T-helper 2 cell treated with Interferon-gamma antibody and Interleukin-4, amounts not matched to agents 5 μg/mL and 100 μg/mL, for 36 hours (primary cell): ENCODE measurements at regions not wholly inside any gene's neighbourhood (a gene's known extent, or its start where the extent isn't known, plus 50 kb on each side); places are given as distances from the start of the nearest gene placed in this dataset.
"Not testable (repeated sequence)": the region's sequence is repeated elsewhere in the genome, so short reads cannot be mapped to it uniquely, and the experiment has no call there.

Experiments
- DNase-seq: peaks from one replicate; pipeline ENCODE4 v3.0.0; 2021; ENCODE audit warnings: low spot score
- H3K27ac Mint-ChIP-seq: one replicate; pipeline ENCODE4 v1.8.0; 2021; ENCODE audit warnings: mild to moderate bottlenecking, mixed read lengths
- H3K27me3 Mint-ChIP-seq: one replicate; pipeline ENCODE4 v1.8.0; 2021; ENCODE audit warnings: low read depth, mixed read lengths
- H3K36me3 Mint-ChIP-seq: one replicate; pipeline ENCODE4 v1.8.0; 2021; ENCODE audit warnings: low read depth, mixed read lengths
- H3K4me1 Mint-ChIP-seq: one replicate; pipeline ENCODE4 v1.8.0; 2021; ENCODE audit warnings: low read depth, mixed read lengths
- H3K4me3 Mint-ChIP-seq: one replicate; pipeline ENCODE4 v1.8.0; 2022; ENCODE audit warnings: mild to moderate bottlenecking, moderate library complexity, mixed read lengths
- H3K9me3 Mint-ChIP-seq: one replicate; pipeline ENCODE4 v1.8.0; 2021; ENCODE audit warnings: mixed read lengths

DNA sequence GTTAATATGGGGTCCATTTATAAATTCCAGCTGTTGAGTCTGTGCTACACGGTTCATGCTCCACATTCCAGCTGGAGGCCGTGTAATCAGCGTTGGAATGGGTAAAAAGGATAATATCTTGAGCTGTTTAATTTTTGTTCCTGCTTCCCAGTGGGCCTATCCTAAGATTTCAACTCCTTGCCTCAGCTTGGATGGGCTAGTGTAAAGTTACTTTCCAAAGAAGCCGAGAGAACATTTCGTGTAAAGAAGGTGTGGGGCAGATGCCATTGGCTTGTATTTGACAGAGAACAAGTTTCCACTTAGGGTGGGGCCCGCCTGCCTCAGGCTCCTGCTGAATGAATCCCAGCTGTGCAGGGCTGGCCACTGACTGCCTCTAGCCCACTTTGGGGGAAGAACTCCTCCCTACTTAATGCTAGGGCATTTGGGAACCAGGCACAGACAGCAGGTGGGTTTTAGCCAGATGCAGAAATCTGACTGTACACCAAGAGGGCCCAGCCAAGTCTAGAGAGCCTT is 125.9 kb upstream of the LYZL2 start:
- Mint-ChIP-seq H3K27ac (no peak overlapping the region), H3K4me1 (peaks cover 22% of the 10 kb centered on the region), H3K4me3 (no peak overlapping the region), H3K36me3 (no peaks in the 10 kb centered on the region), H3K27me3 (no peaks in the 10 kb centered on the region), H3K9me3 (peaks cover 1% of the 10 kb centered on the region)
- DNase-seq: no peak

DNA sequence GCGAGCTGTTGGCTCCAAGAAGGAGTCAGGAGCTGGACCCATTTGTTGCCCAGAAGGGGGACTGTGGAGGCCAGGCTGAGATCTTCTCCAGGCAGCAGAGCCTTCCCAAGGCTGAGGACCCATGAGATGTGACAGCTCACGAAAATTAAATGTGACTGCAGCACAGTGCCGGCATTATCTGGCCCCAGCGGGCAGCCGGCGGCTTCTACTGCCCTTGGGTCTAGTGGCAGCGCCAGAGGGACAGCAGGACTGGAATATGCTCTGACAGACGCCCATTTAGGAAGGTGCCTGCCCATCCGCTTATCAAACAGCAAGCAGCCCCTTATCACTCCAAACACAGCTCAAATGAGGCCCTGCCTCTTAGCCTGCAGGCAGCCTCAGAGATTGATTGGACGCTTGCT is 122.9 kb upstream of the LYZL2 start:
- no peak for DNase-seq
- Mint-ChIP-seq H3K36me3 (no peaks in the 10 kb centered on the region), H3K4me1 (peaks cover 41% of the 10 kb centered on the region), H3K4me3 (no peak overlapping the region), H3K9me3 (no peaks in the 10 kb centered on the region), H3K27me3 (no peaks in the 10 kb centered on the region), H3K27ac (no peak overlapping the region)

DNA sequence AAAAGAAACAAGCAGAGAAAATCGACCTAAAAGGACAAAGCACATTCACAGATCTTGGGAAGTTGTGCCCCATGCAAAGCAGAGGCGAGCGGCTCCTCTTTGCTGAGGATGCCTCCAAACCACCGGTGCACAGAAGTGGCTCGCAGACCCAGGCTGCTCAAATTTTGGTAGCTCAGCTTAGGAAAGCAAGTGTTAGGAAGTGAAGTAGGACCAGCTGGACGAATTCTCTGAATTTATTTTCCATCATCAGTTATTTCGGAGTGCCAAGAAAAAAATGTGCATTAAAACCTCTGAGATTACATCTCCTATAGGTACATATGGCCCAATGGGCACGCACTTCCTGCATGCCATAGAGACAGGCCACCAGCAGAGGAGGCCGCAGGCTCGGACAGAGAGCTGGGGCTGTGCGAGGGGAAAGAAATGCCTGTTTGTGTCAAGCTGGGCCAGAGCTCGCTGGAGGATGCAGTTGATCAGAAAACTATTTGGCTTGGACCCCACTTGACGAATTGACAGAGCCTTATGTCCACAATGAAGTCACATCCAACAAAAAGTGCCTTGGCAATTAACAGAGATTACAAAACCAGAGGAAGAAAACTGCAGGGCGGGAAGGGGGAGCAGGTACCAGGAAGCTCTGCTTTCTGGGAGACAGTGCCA is 122.3 kb upstream of the LYZL2 start:
- Mint-ChIP-seq H3K36me3 (no peaks in the 10 kb centered on the region), H3K27ac (peak overlapping the region; percentile 11), H3K27me3 (no peaks in the 10 kb centered on the region), H3K4me3 (peak overlapping the region; percentile 10), H3K4me1 (peaks cover 46% of the 10 kb centered on the region), H3K9me3 (no peaks in the 10 kb centered on the region)
- DNase-seq: no peak

DNA sequence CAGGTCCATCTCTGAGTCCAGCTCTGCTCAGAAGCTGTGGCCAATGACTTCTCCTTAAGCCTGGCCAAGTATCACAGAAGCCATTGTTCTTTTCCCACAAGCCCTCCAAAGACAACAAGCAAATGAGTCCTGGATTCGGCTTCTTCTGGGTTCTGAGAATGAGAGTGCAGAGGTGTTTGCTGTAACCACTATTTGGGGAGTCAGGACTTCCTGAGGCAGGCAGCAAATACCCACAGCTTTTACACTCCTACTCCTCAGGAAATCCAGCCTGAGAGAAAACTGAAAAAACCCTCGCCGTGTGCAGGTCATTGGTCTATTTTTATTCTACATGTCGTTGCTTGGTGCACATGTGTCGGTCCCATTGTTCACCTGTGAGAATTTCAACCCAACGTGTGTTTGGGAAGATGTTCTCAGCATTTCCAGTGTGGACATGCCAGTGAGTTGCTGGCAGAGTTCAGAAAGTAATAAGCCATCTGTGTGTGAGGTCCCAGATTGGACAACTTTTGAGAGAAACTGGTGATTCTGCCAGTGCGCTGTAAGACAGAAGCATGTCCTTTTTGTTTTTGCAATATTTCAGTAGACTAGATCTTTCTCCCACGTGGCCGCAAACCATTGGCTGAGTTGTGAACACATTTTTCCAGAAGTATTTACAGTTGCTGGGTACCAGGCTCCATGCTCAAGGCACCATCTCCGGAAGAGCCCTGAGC is 121.6 kb upstream of the LYZL2 start:
- H3K4me1 Mint-ChIP-seq: peaks cover 46% of the 10 kb centered on the region
- peak overlapping the region; percentile 23 for H3K4me3 Mint-ChIP-seq
- no peaks in the 10 kb centered on the region for H3K36me3 Mint-ChIP-seq
- H3K27ac Mint-ChIP-seq: peak overlapping the region; percentile 11
- no peaks in the 10 kb centered on the region for H3K9me3 Mint-ChIP-seq
- peak; percentile 42 for DNase-seq
- no peaks in the 10 kb centered on the region for H3K27me3 Mint-ChIP-seq

DNA sequence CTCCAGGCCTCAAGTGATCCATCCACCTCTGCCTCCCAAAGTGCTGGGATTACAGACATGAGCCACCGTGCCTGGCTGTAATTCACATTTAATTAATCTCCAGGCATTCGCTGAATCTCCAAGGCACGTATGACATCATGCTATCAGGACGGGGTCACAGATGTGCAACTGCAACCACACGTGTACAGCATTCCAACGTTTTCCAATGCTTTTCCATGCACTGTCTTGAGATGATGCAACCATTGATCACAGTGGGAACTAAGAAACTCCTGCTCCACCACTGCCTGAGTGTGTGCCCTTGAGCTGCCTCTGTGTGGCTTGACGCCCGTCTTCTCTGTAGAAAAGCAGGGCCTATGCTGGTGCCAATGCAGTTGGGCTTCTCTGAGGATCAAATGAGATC is 119.8 kb upstream of the LYZL2 start:
- Mint-ChIP-seq H3K27ac (no peak overlapping the region), H3K4me3 (no peak overlapping the region), H3K4me1 (peaks cover 48% of the 10 kb centered on the region), H3K9me3 (no peaks in the 10 kb centered on the region), H3K27me3 (no peaks in the 10 kb centered on the region), H3K36me3 (no peaks in the 10 kb centered on the region)
- no peak for DNase-seq

DNA sequence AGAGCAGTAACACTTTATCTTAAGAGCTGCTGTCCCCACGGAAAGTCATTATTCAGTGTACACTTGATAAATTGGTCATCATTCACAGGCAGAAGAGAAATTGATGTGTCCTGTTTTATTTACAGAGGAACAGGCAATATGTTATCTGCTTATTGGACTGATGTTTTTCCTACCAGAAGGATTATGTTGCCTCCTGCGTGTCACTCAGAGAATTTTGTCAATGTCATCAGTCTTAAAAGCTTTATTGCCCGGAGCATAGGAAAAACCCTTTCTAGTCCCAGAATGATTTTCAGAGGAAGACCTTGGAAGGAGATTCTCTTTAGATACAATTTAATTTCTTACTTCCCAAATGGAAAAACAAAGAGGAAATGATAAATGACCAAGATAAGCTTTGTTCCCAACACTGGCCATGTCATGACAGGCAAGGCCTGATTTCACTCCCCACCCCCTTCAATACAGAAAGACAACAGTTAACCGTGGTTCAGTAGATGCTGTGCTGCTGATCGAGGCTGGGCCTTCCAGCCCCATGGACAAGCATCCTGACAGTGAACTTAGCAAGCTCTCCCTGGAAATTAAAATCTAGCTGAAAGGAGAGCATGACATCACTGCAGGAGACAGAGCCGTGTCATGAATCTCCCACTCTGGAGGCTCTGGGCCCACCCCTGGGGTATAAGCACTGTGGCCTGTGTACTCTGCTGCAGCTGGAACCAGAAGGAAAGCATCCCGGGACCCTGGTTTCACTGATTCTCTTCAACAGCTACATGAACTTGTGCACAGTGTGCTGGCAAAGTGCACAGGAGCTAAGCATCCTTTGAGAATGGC is 118.8 kb upstream of the LYZL2 start:
- Mint-ChIP-seq H3K27me3 (no peaks in the 10 kb centered on the region), H3K27ac (peak overlapping the region; percentile 32), H3K9me3 (no peaks in the 10 kb centered on the region), H3K4me1 (peaks cover 48% of the 10 kb centered on the region), H3K4me3 (no peak overlapping the region), H3K36me3 (no peaks in the 10 kb centered on the region)
- DNase-seq: no peak

DNA sequence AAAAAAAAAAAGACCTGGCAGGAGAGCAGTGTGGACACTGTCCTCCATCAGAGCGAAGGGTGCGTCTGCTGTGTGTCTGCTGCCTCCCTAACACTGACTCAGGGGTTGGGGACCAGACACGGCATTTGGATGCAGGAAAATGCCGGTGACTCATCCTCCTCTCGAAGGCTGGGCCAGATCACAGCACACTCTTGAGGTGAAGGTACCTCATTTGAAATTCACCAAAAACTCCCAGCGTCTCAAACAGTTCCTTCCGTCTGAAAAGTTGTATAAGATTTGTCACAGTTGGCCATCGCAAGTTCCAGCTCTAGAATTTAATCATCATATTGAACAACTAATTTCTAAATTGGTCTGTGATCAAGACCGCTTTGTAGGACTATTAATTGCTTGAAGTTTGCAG is 118.1 kb upstream of the LYZL2 start:
- Mint-ChIP-seq H3K27me3 (no peaks in the 10 kb centered on the region), H3K27ac (peak overlapping the region; percentile 32), H3K4me1 (peaks cover 49% of the 10 kb centered on the region), H3K9me3 (no peaks in the 10 kb centered on the region), H3K36me3 (no peaks in the 10 kb centered on the region), H3K4me3 (no peak overlapping the region)
- DNase-seq: peak; percentile 64

DNA sequence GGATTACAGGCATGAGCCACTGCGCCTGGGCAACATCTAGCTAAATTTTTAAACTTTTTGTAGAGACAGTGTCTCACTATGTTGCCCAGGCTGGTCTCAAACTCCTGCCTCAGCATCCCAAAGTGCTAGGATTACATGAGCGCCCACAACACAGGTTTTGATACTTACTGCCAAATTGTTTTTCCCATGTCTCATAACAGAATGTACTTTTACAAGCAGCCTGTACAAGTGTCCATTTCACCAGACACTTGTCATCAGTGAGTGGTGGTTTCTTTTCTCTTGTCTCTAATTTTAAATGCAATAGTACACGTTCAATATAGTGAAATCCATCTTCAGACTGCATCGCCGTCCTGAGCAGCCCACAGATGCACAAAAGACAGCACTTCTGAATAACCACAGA is 116.4 kb upstream of the LYZL2 start:
- Mint-ChIP-seq H3K27me3 (no peaks in the 10 kb centered on the region), H3K4me1 (peaks cover 48% of the 10 kb centered on the region), H3K27ac (no peak overlapping the region), H3K36me3 (no peaks in the 10 kb centered on the region), H3K4me3 (no peak overlapping the region), H3K9me3 (no peaks in the 10 kb centered on the region)
- no peak for DNase-seq

DNA sequence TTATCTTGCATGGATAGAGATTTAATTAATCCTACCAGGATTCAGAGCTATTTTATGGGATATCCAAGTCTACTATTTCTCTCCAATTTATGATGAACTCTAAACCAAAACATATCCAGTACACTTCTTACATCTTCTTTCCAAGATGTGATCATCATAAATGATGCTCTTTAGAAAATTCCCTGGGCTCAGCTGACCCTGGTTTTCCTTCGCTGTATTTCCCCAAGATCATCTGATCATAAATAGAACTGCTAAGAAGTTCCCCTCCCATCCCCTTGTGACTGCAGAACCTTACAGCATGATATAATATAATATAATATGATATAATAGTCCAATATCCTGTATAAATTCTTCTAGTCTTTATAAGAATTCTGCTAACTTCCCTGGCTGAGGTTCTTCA is 114.6 kb upstream of the LYZL2 start:
- no peak for DNase-seq
- peaks cover 3% of the 10 kb centered on the region for H3K9me3 Mint-ChIP-seq
- H3K36me3 Mint-ChIP-seq: no peaks in the 10 kb centered on the region
- no peak overlapping the region for H3K27ac Mint-ChIP-seq
- H3K27me3 Mint-ChIP-seq: no peaks in the 10 kb centered on the region
- no peak overlapping the region for H3K4me3 Mint-ChIP-seq
- peaks cover 30% of the 10 kb centered on the region for H3K4me1 Mint-ChIP-seq

DNA sequence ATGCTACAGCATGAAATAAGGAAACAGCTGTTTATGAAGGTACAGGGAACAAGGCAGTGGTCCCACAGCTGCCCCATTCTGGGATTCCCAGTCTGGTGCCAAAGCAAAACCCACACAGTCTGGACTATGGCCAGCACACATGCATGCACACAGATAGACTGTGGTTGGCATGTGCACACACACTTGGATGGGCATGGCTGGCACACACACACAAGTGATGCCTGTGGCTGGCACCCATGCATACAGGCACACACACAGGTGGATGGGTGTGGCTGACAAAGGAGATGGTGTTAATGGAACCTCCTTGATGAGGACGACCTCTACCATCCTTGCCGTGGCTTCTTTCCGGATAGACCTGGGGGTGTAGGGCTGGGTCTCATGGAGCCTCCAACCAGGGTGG is 114.0 kb upstream of the LYZL2 start:
- no peak overlapping the region for H3K27ac Mint-ChIP-seq
- H3K36me3 Mint-ChIP-seq: no peaks in the 10 kb centered on the region
- no peak overlapping the region for H3K4me3 Mint-ChIP-seq
- peaks cover 28% of the 10 kb centered on the region for H3K4me1 Mint-ChIP-seq
- peaks cover 3% of the 10 kb centered on the region for H3K9me3 Mint-ChIP-seq
- no peaks in the 10 kb centered on the region for H3K27me3 Mint-ChIP-seq
- DNase-seq: no peak

DNA sequence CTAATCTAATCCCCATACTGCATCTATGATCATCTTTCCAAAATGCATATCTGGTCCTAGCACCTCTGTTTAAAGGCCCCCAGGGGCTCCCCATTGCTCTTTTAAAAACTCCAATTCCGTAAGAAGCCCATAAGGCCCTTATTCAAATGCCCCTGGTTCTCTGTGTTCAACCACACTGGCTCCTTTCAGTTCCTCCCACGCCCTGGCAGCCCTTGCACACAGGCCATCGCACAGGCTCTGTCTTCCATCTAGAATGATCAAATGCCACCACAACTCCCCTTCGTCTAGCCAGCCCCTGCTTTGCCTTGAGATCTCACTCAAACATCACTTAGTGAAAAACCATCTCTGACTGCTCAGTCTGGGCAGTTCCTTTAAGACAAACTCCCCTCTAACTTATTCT is 112.9 kb upstream of the LYZL2 start:
- H3K4me1 Mint-ChIP-seq: peaks cover 20% of the 10 kb centered on the region
- peak; percentile 23 for DNase-seq
- peaks cover 3% of the 10 kb centered on the region for H3K9me3 Mint-ChIP-seq
- no peaks in the 10 kb centered on the region for H3K36me3 Mint-ChIP-seq
- no peak overlapping the region for H3K27ac Mint-ChIP-seq
- H3K4me3 Mint-ChIP-seq: no peak overlapping the region
- H3K27me3 Mint-ChIP-seq: no peaks in the 10 kb centered on the region

DNA sequence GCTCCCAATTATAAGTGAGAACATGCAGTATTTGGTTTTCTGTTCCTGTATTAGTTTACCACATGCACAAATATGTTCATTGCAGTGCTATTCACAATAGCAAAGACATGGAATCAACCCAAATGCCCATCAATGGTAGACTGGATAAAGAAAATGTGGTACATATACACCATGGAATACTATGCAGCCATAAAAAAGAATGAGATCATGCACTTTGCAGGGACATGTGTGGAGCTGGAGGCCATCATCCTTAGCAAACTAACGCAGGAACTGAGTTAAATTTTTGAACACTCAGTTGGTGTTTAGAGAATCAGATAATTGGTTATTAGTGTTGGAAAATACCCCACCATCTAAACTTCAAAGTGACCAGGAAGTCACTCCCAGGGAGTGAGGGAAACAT is 111.2 kb upstream of the LYZL2 start:
- H3K4me3 Mint-ChIP-seq, H3K27me3 Mint-ChIP-seq, H3K27ac Mint-ChIP-seq, H3K9me3 Mint-ChIP-seq, H3K36me3 Mint-ChIP-seq, DNase-seq: not testable (repeated sequence)
- peaks cover 24% of the 10 kb centered on the region for H3K4me1 Mint-ChIP-seq

DNA sequence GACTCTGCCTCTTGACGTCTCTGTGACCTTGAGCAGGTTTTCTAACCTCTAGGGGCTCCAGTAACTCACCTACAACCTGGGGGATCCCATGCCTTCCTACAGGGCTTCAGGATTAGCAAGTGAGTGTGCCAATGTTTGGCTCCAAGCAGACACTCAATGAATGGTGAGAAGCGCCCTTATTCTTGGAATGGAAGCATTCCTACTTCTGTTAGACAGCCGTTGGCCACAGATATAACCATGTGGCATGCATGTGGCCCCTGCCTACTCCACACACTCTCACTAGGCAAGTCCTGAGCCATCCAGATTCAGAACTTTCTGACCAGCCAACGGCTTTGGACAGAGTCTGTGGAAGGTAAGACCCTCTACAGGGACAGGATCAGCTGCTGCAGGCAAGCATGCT is 108.9 kb upstream of the LYZL2 start:
- no peaks in the 10 kb centered on the region for H3K36me3 Mint-ChIP-seq
- H3K27me3 Mint-ChIP-seq: no peaks in the 10 kb centered on the region
- DNase-seq: no peak
- H3K27ac Mint-ChIP-seq: no peak overlapping the region
- peaks cover 31% of the 10 kb centered on the region for H3K4me1 Mint-ChIP-seq
- no peak overlapping the region for H3K4me3 Mint-ChIP-seq
- H3K9me3 Mint-ChIP-seq: peaks cover 3% of the 10 kb centered on the region

DNA sequence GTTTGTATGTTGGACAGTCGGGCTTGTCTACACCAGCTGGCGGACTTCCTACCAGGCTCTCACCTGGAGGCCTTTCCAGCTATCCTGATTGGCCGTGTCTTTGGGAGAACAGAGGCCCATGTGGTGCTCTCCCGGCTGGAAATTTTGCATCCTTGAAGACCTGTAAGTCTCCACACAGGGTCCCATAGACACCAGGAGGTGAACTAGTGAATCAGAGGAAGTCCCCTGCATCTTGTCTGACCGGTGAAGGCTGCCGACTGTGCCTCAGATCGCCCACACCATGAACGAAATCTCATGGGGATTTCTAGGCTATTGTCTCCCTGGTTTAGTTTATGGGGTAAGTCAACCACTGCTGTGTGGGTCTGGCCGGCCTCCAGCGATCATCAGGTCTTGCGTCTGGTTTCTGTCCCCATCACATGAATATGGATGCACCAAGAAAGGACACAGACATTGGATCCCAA is 108.4 kb upstream of the LYZL2 start:
- DNase-seq: no peak
- no peak overlapping the region for H3K27ac Mint-ChIP-seq

More for the DNA sequence above, 108.4 kb upstream of the LYZL2 start:
- no peak overlapping the region for H3K4me3 Mint-ChIP-seq
- peaks cover 31% of the 10 kb centered on the region for H3K4me1 Mint-ChIP-seq
- H3K9me3 Mint-ChIP-seq: peaks cover 3% of the 10 kb centered on the region
- H3K36me3 Mint-ChIP-seq: no peaks in the 10 kb centered on the region
- H3K27me3 Mint-ChIP-seq: no peaks in the 10 kb centered on the region
